ELR (cell line): ENCODE measurements at regions not wholly inside any gene's neighbourhood (a gene's known extent, or its start where the extent isn't known, plus 50 kb on each side); places are given as distances from the start of the nearest gene placed in this dataset.
"Not testable (repeated sequence)": the region's sequence is repeated elsewhere in the genome, so short reads cannot be mapped to it uniquely, and the experiment has no call there.

Experiments used
- DNase-seq: peaks from one replicate; pipeline ENCODE4 v3.0.0-alpha.2; 2015; ENCODE audit warnings: low read depth

DNA sequence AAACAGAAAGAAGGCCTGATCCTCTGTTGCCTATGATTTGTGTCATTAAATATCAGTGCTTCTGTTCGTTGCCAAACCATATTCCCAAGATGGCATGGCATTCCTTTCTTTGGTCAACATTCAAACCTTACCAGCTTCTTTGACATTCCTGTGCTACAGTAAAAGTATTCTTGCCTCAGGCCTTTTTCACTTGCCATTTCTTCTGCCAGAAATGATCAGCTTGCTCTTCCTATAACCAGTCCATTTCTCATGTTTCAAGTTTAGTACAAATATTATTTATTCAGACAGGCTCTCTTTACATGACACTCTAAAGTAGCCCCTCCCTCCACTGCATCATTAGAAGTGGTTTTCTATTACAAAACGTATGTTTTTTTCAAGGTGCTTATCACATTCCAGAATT, 278.3 kb downstream of the KCNJ2 start:
- DNase-seq = peak; percentile 8

DNA sequence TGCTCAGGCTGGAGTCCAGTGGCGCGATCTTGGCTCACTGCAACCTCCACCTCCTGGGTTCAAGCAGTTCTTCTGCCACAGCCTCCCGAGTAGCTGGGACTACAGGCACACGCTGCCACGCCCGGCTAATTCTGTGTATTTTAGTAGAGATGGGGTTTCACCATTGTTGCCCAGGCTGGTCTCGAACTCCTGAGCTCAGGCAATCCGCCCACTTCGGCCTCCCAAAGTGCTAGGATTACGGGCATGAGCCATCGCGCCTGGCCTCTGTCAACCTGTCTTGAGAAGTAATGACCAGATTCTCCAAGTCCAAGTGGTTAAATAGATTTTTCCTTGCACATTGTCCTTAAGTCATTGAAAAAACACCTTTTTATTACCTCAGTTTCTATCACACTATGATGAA, 283.7 kb downstream of the KCNJ2 start:
- DNase-seq = not testable (repeated sequence)

DNA sequence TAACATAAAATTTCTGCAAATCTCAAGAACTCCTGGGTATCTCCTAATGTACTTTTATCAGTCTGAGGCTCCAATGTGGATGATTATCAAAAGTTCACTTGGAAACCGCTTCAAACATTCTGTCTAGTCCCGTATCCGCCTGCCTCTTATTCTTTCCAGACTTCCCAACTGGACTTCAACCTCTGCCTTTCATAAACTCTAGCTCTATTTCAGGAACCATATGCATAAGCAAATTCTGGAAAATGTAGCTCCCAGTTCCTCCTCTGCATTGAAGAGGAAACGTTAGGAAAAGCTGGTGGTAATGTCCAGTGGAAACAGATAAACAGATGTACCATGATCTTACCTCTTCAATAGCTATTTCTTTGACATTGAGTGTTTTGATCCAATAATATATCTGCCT, 285.0 kb downstream of the KCNJ2 start:
- no peak for DNase-seq

- no peak for DNase-seq
Measured at GRCh38 chr17:70454908-70455307, 285.6 kb downstream of the KCNJ2 start.

- DNase-seq = no peak
Measured at GRCh38 chr17:70464995-70465394, 295.7 kb downstream of the KCNJ2 start.

DNA sequence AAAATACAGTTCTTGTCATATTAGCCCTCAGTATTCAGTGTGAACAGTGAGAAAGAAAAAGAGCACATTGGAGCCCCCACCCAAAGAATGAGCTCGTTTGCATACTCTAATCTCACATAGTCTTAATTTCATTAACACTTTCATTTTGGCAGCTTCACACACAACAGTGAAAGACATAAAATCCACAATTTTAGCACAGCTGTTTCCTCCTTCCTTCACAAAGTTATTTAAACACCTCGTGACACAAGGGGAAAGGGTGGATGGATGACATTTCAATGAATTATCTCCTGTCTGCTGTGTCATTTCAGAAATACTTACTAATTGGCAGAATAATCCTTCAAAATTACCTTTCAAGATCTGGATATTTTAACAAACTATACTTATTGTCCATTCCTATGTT, 299.3 kb downstream of the KCNJ2 start:
- DNase-seq = no peak

- DNase-seq = no peak
Measured at GRCh38 chr17:70473049-70473448, 303.7 kb downstream of the KCNJ2 start.

GRCh38 chr17:70476368-70476767, 307.0 kb downstream of the KCNJ2 start:
- DNase-seq = no peak

DNA sequence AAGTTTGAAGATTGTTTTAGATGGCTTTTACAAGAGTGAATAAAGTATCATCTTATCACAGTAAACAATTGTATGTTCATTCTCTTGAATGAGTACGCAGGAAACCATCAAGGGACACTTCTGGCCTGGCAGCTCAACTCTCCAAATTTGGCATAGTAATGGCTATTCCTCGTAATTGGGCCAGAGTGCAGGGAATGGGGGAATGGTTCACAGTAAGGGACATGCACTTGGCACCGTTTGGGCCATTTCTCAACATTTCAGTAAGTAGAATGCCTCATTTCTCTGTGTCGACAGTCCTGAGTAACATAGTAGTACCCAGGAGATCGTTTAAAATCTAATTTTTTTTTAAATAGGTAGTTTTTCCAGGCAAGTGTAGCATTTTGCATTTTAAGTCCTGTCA, 309.6 kb downstream of the KCNJ2 start:
- DNase-seq = no peak

GRCh38 chr17:70479779-70480178, 310.4 kb downstream of the KCNJ2 start:
- DNase-seq = no peak

GRCh38 chr17:70483624-70484023, 314.3 kb downstream of the KCNJ2 start:
- DNase-seq = no peak

- no peak for DNase-seq
Measured at GRCh38 chr17:70484050-70484449, 314.7 kb downstream of the KCNJ2 start.

- no peak for DNase-seq
Measured at GRCh38 chr17:70484496-70484895, 315.2 kb downstream of the KCNJ2 start.

DNA sequence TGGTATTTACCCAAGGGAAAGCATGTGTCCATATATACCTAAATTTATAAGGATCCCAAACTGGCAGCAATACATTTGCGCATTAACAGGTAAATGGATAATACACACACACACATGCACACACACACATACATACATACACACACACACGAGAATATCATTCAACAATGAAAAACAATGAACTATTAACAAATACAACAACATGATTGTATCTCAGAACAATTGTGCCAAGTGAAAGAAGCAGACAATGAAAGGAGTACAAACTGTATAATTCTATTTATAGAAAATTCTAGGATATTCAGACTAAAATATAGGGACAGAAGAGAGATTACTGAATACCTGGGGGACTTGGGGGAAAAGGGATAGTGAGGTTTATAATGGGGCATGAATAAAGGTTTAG, 323.0 kb downstream of the KCNJ2 start:
- no peak for DNase-seq

- peak; percentile 31 for DNase-seq
Measured at GRCh38 chr17:70493277-70493874, 324.0 kb downstream of the KCNJ2 start.

DNA sequence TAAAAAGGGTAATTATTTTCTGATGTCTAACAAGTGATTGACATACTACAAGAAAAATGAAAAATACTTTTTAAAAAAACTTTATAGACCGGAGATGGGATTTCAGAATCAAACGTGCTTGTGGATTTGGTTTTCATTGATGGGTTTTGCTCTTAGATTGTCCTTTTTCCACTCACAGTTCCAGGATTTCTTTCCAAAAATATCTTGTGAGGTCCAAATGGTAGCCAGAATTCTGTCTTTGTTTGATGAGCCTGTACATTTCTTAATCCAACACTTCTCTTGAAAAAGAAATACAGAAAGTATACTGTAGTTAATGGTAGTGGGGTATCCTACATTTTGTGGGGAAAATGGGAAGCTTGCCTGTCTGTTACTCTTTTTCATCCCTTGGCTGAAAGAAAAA, 329.3 kb downstream of the KCNJ2 start:
- DNase-seq = no peak

GRCh38 chr17:70499067-70499786, 329.9 kb downstream of the KCNJ2 start:
- DNase-seq = no peak

- no peak for DNase-seq
Measured at GRCh38 chr17:70503449-70503848, 334.1 kb downstream of the KCNJ2 start.

GRCh38 chr17:70510288-70510687, 341.0 kb downstream of the KCNJ2 start:
- no peak for DNase-seq

DNA sequence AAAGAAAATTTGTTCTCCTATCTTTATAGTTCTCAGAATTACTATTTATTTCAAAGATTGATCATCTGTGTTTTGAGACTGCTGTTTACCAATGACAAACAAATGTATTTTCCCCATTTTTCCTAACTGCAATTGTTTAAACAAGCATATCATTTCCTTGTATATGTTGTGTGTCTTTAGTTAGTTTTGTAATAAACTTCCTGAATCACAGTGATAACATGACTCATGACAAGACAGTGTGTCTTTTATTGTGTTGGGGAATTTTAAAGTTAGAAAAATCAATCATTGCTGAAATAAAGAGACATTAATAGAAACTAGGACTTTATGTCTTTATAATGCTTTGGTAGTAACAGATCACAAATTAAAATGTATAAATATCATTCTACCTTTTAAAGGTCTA, 348.5 kb downstream of the KCNJ2 start:
- peak; percentile 26 for DNase-seq

DNA sequence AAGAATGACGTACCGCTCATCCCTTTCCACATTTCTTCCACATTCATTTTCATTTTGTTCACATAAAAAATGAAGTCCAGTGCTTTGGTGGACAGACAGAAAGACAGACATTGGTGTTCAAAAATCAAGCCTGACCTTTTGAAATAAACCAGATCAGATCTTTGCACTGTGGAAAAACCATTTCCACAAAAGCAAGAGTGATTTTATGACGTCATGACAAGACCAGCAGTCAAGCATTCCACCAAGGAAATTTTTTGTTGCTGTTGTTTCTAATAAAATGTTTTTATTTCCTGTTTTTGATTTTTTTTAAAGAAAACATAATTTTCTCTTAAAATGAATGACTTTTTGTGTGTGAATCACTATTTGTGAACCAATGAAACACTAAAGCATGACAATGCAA, 350.0 kb downstream of the KCNJ2 start:
- no peak for DNase-seq

GRCh38 chr17:70520447-70520846, 351.1 kb downstream of the KCNJ2 start:
- DNase-seq = no peak

GRCh38 chr17:70520956-70521355, 351.6 kb downstream of the KCNJ2 start:
- DNase-seq = no peak

GRCh38 chr17:70521821-70522256, 352.5 kb downstream of the KCNJ2 start:
- DNase-seq = no peak
